PC-9 (cell line): ENCODE measurements at regions not wholly inside any gene's neighbourhood (a gene's known extent, or its start where the extent isn't known, plus 50 kb on each side); places are given as distances from the start of the nearest gene placed in this dataset.

Source experiments
- EZH2 ChIP-seq: fragments of 200-600 bp; sonication (generic); IDR thresholded peaks from 2 replicates; pipeline ENCODE4 v1.8.0; 2017; ENCODE audit warnings: antibody characterized with exemption, low read depth
- TF ChIP-seq, protein P1 (sequence below): fragments of 200-600 bp; sonication (generic); conservative IDR thresholded peaks from 2 replicates; pipeline ENCODE4 v1.6.1; 2017; ENCODE audit warnings: mixed run types, antibody characterized with exemption, mild to moderate bottlenecking, moderate library complexity

DNA sequence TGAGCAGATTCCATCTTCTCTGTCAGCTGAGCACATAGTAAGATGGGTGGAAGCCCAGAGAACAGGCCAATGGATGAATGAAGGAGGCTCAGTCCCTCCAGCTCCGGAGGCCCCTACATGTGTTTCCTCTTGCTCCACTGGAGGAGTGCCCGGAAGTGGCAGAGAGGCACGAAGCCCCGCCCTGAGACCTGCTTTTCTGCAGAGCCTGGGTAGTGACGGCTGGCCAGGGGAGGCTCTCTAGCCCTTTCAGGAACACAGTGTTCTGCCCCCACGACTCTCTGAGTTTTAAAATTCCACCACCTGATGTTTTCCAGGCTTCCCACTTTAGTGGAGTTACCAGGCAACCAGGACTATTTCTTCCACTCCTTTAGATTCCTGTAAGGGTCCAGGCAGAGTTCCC, 149.4 kb upstream of the SLC6A11 start:
- TF ChIP-seq, protein P1, sequence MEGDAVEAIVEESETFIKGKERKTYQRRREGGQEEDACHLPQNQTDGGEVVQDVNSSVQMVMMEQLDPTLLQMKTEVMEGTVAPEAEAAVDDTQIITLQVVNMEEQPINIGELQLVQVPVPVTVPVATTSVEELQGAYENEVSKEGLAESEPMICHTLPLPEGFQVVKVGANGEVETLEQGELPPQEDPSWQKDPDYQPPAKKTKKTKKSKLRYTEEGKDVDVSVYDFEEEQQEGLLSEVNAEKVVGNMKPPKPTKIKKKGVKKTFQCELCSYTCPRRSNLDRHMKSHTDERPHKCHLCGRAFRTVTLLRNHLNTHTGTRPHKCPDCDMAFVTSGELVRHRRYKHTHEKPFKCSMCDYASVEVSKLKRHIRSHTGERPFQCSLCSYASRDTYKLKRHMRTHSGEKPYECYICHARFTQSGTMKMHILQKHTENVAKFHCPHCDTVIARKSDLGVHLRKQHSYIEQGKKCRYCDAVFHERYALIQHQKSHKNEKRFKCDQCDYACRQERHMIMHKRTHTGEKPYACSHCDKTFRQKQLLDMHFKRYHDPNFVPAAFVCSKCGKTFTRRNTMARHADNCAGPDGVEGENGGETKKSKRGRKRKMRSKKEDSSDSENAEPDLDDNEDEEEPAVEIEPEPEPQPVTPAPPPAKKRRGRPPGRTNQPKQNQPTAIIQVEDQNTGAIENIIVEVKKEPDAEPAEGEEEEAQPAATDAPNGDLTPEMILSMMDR, result no peak
- TF ChIP-seq EZH2, result no peak
